ENCODE measurements at regions not wholly inside any gene's neighbourhood (a gene's known extent, or its start where the extent isn't known, plus 50 kb on each side); places are given as distances from the start of the nearest gene placed in this dataset.

DNA sequence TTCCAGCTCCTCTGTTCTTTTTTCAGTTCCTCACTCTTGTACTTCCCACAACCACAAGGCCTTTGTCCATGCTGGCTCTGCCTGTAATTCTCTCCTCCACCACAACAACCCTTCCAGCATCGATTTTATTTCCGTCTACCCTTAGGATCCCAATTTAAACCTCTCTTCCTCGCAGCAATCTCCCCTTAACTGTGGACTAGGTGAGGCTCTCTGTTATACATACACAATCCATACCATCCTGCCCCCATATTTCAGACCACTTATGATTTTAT lies 90.4 kb upstream of the ZC3H11B start:
- TF ChIP-seq, protein P1, sequence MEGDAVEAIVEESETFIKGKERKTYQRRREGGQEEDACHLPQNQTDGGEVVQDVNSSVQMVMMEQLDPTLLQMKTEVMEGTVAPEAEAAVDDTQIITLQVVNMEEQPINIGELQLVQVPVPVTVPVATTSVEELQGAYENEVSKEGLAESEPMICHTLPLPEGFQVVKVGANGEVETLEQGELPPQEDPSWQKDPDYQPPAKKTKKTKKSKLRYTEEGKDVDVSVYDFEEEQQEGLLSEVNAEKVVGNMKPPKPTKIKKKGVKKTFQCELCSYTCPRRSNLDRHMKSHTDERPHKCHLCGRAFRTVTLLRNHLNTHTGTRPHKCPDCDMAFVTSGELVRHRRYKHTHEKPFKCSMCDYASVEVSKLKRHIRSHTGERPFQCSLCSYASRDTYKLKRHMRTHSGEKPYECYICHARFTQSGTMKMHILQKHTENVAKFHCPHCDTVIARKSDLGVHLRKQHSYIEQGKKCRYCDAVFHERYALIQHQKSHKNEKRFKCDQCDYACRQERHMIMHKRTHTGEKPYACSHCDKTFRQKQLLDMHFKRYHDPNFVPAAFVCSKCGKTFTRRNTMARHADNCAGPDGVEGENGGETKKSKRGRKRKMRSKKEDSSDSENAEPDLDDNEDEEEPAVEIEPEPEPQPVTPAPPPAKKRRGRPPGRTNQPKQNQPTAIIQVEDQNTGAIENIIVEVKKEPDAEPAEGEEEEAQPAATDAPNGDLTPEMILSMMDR (IDR thresholded peaks at IDR 0.05): no peak
- TF ChIP-seq POLR2A (IDR thresholded peaks at IDR 0.05): no peak
